ENCODE measurements at regions not wholly inside any gene's neighbourhood (a gene's known extent, or its start where the extent isn't known, plus 50 kb on each side); places are given as distances from the start of the nearest gene placed in this dataset.

- TF ChIP-seq, protein P1, sequence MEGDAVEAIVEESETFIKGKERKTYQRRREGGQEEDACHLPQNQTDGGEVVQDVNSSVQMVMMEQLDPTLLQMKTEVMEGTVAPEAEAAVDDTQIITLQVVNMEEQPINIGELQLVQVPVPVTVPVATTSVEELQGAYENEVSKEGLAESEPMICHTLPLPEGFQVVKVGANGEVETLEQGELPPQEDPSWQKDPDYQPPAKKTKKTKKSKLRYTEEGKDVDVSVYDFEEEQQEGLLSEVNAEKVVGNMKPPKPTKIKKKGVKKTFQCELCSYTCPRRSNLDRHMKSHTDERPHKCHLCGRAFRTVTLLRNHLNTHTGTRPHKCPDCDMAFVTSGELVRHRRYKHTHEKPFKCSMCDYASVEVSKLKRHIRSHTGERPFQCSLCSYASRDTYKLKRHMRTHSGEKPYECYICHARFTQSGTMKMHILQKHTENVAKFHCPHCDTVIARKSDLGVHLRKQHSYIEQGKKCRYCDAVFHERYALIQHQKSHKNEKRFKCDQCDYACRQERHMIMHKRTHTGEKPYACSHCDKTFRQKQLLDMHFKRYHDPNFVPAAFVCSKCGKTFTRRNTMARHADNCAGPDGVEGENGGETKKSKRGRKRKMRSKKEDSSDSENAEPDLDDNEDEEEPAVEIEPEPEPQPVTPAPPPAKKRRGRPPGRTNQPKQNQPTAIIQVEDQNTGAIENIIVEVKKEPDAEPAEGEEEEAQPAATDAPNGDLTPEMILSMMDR (IDR thresholded peaks at IDR 0.05): no peak
- TF ChIP-seq POLR2AphosphoS5 (IDR thresholded peaks at IDR 0.05; ENCODE audit: insufficient read depth in 1 of 2, low read depth in 1 of 2): no peak
Observed at GRCh38 chr6:132235596-132236280, 165.5 kb downstream of the MOXD1 start.

Data from vagina (tissue), 2 donors.